ENCODE measurements at regions not wholly inside any gene's neighbourhood (a gene's known extent, or its start where the extent isn't known, plus 50 kb on each side); places are given as distances from the start of the nearest gene placed in this dataset.
"Not testable (repeated sequence)": the region's sequence is repeated elsewhere in the genome, so short reads cannot be mapped to it uniquely, and the experiment has no call there.

DNA sequence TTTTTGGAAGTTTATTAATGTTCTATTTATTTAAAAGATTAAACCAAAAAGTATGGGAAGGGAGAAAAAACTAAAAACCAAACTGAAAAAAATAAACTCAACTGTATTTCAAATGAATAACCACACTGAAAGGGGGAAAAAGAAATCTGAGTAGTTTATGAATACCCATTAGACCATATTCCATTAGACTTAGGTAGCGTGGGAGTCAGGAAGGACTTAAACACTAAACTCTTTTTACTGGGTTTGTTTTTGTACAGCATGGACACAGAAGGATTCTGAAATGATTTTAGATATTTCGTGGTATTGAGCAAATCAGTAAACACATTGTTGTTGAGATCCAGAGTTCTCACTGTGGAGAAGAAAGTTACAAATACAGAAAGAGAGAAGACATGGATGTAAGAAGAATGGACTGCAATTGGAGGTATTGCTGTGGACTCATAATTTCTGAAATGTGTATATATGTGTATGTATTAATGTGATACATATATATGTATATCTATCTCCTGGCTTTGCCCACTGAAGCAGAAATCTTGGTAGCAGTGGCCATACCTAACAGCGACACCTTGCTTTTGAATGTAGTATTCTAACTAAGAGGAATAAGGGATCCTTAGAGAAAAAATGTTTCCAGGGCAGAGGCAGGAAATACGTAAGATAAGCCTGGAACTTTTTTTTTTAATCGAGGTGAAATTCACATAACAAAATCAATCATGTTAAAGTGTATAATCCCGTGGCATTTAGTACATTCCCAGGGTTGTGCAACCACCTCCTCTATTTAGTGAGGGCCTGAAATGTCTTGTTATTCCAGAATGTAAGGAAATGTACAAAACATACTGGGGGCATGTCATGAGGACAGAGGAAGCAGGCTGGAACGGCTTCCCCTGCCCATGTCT lies 228.8 kb downstream of the SMARCA2 start:
- DNase-seq (ENCODE audit: low read depth) = no peak

GRCh38 chr9:2247340-2247739 lies 232.2 kb downstream of the SMARCA2 start:
- DNase-seq (ENCODE audit: low read depth) = no peak

DNA sequence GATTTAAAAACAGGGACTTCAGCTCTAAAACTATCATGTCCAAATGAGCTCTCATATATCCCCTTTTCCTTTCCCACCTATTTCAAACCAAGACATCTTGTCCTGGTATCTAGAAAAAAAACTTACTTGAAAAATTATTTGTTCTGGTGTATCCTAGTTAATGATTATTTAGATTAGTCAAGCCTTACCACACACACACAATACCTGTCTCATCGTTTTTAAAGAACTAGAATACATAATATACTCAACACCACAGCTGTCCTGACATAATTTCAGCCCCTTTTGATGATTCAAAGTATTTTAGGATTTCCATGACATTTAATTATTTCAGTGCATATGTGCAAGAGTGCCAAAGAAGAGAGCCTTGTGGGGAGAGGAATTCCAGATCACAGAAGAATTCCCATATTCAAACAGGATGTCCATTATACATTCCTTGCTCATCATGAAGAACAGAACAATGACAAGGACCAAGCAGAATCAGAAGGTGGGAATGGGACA lies 233.7 kb downstream of the SMARCA2 start:
- DNase-seq (ENCODE audit: low read depth) = no peak

- DNase-seq (ENCODE audit: low read depth) = no peak
Observed at GRCh38 chr9:2253636-2254580, 238.8 kb downstream of the SMARCA2 start.

GRCh38 chr9:2255128-2255527 lies 240.0 kb downstream of the SMARCA2 start:
- DNase-seq (ENCODE audit: low read depth) = no peak

- DNase-seq (ENCODE audit: low read depth) = no peak
Observed at GRCh38 chr9:2257248-2257929, 242.2 kb downstream of the SMARCA2 start.

GRCh38 chr9:2260417-2261306 lies 245.5 kb downstream of the SMARCA2 start:
- no peak for DNase-seq (ENCODE audit: low read depth)

GRCh38 chr9:2261421-2262103 lies 246.4 kb downstream of the SMARCA2 start:
- DNase-seq (ENCODE audit: low read depth) = no peak

DNA sequence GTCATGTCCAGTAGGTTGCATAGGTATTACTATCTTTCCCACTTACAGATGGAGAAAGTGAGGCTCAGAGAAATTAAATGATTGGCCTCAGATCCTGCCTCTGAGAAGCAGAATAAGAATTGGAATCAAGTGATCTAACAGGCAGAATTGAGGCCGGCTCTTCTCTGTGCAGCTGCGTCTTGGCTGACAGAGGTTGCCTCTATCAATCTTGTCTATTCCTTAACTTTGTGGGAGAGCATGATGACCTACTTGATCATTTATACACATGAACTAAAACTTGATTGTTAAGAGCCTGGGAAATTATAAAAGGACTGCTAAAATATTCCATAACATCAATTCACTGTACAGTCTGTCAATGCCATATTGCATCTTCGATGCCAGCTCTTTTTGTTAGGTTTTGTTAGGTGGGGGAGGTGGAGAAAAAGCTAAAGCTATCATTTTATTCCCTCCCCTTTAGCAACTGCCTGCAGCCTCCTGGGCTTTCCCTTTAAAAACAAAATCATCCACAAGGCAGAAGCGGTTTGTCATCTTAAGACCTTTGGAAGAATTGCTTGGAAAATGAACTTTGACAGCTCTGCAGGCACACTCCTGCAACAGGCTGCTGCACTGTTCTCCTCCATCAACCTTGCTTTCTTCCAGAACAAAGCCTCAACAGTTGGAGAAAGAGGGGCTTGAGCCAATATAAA lies 247.4 kb downstream of the SMARCA2 start:
- no peak for DNase-seq (ENCODE audit: low read depth)

DNA sequence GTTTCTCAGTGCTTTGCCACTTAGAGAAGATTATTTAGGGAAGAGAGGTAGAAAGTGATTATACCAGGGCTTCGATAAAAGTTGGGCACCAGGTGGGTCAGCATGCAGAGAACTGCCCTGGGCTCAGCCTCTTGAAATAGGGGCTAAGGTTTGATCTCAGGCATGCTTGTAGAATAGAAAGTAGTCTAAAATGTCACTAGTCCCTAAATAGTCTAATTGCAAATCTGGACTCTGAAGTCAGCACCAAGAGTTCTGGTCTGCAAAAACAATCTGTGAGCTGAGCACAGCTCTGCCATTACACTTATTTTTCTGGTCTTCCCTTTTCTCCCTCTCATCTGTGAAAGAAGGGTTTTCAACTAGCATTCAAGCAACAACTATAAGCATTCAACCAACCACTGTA lies 248.0 kb downstream of the SMARCA2 start:
- no peak for DNase-seq (ENCODE audit: low read depth)

- DNase-seq (ENCODE audit: low read depth) = no peak
Observed at GRCh38 chr9:2263665-2264064, 248.5 kb downstream of the SMARCA2 start.

DNA sequence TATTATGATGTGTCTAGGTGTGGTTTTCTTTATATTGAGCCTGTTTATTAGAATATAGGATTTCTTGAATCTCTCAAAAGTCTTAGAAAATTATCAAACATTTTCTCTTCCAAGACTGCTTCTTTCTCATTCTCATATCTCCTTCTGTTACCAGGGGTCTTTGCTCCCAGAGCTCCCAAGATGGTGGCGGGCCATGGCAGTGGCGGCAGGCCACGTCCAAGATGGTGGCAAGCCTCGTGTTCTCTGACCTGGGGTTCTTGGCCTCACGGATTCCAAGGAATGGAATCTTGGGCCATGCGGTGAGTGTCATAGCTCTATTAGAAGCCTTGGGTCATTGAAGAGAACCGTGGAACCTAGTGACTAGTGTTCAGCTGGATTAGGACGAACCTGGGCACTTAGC lies 248.9 kb downstream of the SMARCA2 start:
- no peak for DNase-seq (ENCODE audit: low read depth)

- no peak for DNase-seq (ENCODE audit: low read depth)
Observed at GRCh38 chr9:2267181-2267745, 252.1 kb downstream of the SMARCA2 start.

DNA sequence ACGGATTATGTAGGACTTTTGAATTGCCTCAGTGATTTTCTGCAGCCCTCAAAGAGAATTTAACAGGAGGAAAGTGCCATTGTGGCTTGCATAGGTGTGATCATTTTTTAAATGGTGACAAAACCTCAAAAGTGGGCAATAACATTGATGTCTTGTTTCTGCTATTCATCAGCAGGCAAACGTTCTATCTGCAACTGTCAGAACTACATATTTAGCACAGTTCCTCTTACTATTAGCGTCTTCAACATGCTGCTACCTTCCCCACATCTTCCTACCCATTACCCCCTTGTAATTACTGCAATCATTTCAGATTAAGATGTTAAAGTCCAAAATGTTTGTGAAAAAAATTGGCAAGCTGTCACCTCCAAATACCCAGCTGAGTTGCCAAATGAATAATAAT lies 254.6 kb downstream of the SMARCA2 start:
- DNase-seq (ENCODE audit: low read depth) = no peak

- no peak for DNase-seq (ENCODE audit: low read depth)
Observed at GRCh38 chr9:2270565-2270964, 255.4 kb downstream of the SMARCA2 start.

GRCh38 chr9:2271426-2271825 lies 256.3 kb downstream of the SMARCA2 start:
- no peak for DNase-seq (ENCODE audit: low read depth)

GRCh38 chr9:2274762-2275161 lies 259.6 kb downstream of the SMARCA2 start:
- DNase-seq (ENCODE audit: low read depth) = no peak

DNA sequence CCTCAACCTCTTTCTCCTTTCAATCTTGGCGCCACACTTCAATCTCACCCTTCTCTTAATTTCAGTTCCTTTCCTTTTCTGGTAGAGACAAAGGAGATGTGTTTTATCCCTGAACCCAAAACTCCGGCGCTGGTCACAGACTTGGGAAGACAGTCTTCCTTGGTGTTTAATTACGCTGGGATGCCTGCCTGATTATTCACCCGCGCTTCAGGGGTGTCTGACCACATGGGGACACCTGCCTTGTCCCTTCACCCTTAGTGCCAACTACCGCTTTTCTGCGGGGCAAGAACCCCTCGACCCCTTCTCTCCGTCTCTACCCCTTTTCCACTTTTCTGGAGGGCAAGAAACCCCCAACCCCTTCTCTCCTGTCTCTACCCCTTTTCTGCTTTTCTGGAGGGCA lies 261.1 kb downstream of the SMARCA2 start:
- DNase-seq (ENCODE audit: low read depth) = no peak

DNA sequence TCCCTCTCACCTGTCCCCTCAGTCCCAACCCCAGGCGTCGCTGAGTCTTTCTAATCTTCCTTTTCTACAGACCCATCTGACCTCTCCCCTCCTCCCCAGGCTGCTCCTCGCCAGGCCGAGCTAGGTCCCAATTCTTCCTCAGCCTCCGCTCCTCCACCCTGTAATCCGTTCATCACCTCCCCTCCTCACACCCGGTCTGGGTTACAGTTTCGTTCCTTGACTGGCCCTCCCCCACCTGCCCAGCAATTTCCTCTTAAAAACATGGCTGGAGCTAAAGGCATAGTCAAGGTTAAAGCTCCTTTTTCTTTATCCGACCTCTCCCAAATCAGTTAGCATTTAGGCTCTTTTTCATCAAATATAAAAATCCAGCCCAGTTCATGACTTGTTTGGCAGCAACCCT lies 262.0 kb downstream of the SMARCA2 start:
- not testable (repeated sequence) for DNase-seq (ENCODE audit: low read depth)
